ENCODE measurements at regions not wholly inside any gene's neighbourhood (a gene's known extent, or its start where the extent isn't known, plus 50 kb on each side); places are given as distances from the start of the nearest gene placed in this dataset.

DNA sequence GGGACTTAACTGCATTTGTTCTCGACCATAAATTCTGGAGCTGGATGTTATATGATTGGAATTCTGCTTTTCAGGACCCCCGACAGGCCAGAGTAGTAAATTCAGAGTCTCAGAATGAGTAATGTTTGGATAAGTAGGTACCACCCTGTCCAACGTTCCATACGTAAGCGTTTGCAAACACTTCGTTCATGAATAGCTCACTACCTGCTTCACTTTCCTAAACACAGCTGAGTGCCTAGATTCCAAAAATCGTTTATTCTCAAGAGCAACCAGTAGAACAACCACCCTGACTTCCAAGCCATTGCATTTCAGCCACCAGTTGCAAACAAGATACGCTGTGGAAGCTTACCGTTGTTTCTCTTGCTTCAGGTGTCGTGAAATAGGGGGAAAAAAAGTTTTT lies 101.3 kb upstream of the DMRT1 start:
- H3K9me3 Mint-ChIP-seq = no peaks in the 10 kb centered on the region
- TF ChIP-seq, protein P1, sequence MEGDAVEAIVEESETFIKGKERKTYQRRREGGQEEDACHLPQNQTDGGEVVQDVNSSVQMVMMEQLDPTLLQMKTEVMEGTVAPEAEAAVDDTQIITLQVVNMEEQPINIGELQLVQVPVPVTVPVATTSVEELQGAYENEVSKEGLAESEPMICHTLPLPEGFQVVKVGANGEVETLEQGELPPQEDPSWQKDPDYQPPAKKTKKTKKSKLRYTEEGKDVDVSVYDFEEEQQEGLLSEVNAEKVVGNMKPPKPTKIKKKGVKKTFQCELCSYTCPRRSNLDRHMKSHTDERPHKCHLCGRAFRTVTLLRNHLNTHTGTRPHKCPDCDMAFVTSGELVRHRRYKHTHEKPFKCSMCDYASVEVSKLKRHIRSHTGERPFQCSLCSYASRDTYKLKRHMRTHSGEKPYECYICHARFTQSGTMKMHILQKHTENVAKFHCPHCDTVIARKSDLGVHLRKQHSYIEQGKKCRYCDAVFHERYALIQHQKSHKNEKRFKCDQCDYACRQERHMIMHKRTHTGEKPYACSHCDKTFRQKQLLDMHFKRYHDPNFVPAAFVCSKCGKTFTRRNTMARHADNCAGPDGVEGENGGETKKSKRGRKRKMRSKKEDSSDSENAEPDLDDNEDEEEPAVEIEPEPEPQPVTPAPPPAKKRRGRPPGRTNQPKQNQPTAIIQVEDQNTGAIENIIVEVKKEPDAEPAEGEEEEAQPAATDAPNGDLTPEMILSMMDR (IDR thresholded peaks at IDR 0.05) = no peak
- no peak overlapping the region for H3K4me3 Mint-ChIP-seq
- H3K27ac Mint-ChIP-seq = no peak overlapping the region
- peaks cover 0 to 6% of the 10 kb centered on the region in 2 donors for H3K27me3 Mint-ChIP-seq (ENCODE audit: low read depth in 2 of 2)
- ATAC-seq (no peak), DNase-seq (no peak)
- H3K36me3 Mint-ChIP-seq = no peaks in the 10 kb centered on the region
- Histone ChIP-seq H3K4me1 (ENCODE audit: control insufficient read depth, insufficient read depth, low read length) (no peaks in the 10 kb centered on the region), H3K9me3 (ENCODE audit: control insufficient read depth, insufficient read depth, low read length) (no peaks in the 10 kb centered on the region), H3K4me3 (ENCODE audit: low read length) (no peak overlapping the region), H3K27ac (ENCODE audit: low read length) (no peak overlapping the region), H3K36me3 (ENCODE audit: control insufficient read depth, insufficient read depth, low read length) (no peaks in the 10 kb centered on the region), H3K27me3 (ENCODE audit: control insufficient read depth, insufficient read depth, low read length) (no peaks in the 10 kb centered on the region)
- 77% methylated on average over 7 of the region's 10 CpGs for WGBS (ENCODE audit: insufficient coverage)
- intact Hi-C loops (cut with micrococcal nuclease) = no loop called here
- no peaks in the 10 kb centered on the region for H3K4me1 Mint-ChIP-seq

DNA sequence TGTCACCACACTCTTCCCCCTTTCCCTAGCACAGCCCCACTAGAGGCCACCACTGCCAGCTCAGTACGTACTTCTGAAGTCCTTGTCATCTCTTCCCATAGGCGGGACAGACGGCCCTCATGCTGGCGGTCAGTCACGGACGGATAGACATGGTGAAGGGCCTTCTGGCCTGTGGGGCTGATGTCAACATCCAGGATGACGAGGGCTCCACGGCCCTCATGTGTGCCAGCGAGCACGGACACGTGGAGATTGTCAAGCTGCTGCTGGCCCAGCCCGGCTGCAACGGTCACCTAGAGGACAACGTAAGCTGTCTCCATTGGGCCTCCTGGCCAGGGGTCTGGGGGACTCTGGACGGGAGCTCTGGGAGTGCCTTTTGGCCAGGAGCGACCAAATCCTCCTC lies 99.4 kb upstream of the DMRT1 start:
- 94% methylated on average over 16 of the region's 16 CpGs for WGBS (ENCODE audit: insufficient coverage)
- Mint-ChIP-seq H3K36me3 (no peaks in the 10 kb centered on the region), H3K9me3 (no peaks in the 10 kb centered on the region)

DNA sequence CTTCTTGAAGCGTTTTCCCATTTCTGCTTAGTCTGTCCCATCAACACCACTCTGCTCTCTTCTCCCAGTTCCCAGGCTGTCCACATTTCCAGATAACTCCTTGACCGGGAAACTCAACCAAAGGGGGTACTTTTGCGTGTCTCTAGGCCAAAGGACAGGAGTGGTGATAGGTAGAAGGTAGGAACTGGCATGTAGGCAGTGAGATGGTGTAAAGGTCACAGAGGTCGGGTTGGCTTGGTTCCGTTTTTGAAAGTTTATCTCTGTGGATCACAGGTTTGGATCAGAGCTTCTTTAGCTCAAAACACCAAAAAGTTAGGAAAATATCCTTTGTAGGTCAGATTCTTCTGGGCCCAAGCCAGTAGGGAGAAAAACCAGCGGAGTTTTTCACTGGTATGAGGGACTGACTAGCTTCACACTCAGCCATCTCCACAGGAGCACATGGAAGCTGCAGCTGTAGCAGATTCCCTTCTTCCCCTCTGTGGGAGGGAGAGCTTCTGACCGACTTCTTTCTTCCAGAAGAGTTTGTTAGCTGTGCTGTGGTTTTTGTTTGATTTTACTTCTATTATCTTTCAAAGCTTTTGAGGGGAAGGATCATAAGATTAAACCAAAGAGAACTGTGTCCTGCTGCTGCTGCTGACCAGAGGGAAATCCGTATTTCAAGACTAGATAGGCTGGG lies 98.4 kb upstream of the DMRT1 start:
- WGBS (ENCODE audit: insufficient coverage) = 91% methylated on average over 7 of the region's 8 CpGs
- no peaks in the 10 kb centered on the region for H3K9me3 Mint-ChIP-seq
- no peak overlapping the region for H3K4me3 Mint-ChIP-seq
- ATAC-seq = no peak
- no peaks in the 10 kb centered on the region for H3K36me3 Mint-ChIP-seq
- no peak overlapping the region for H3K27ac Mint-ChIP-seq
- H3K27ac ChIP-seq (ENCODE audit: low read length) = no peak overlapping the region
- no peaks in the 10 kb centered on the region for H3K9me3 ChIP-seq (ENCODE audit: control insufficient read depth, insufficient read depth, low read length)
- H3K4me1 ChIP-seq (ENCODE audit: control insufficient read depth, insufficient read depth, low read length) = peaks cover under 1% of the 10 kb centered on the region
- no peaks in the 10 kb centered on the region for H3K36me3 ChIP-seq (ENCODE audit: control insufficient read depth, insufficient read depth, low read length)
- H3K4me3 ChIP-seq (ENCODE audit: low read length) = no peak overlapping the region
- no peaks in the 10 kb centered on the region for H3K27me3 ChIP-seq (ENCODE audit: control insufficient read depth, insufficient read depth, low read length)
- DNase-seq = no peak
- H3K27me3 Mint-ChIP-seq (ENCODE audit: low read depth in 2 of 2) = peaks cover 0 to 13% of the 10 kb centered on the region in 2 donors
- intact Hi-C loops (cut with micrococcal nuclease) = no loop called here
- TF ChIP-seq, protein P1 (IDR thresholded peaks at IDR 0.05) = no peak
- H3K4me1 Mint-ChIP-seq = peaks cover 1 to 11% of the 10 kb centered on the region in 2 donors

More for the DNA sequence above, 99.4 kb upstream of the DMRT1 start:
- peaks cover 0 to 3% of the 10 kb centered on the region in 2 donors for H3K4me1 Mint-ChIP-seq
- no peak for DNase-seq
- Histone ChIP-seq H3K27me3 (ENCODE audit: control insufficient read depth, insufficient read depth, low read length) (no peaks in the 10 kb centered on the region), H3K4me1 (ENCODE audit: control insufficient read depth, insufficient read depth, low read length) (no peaks in the 10 kb centered on the region), H3K27ac (ENCODE audit: low read length) (no peak overlapping the region), H3K9me3 (ENCODE audit: control insufficient read depth, insufficient read depth, low read length) (no peaks in the 10 kb centered on the region), H3K36me3 (ENCODE audit: control insufficient read depth, insufficient read depth, low read length) (no peaks in the 10 kb centered on the region), H3K4me3 (ENCODE audit: low read length) (no peak overlapping the region)
- ATAC-seq = no peak
- TF ChIP-seq, protein P1 (IDR thresholded peaks at IDR 0.05) = no peak
- H3K4me3 Mint-ChIP-seq = no peak overlapping the region
- peaks cover 0 to 11% of the 10 kb centered on the region in 2 donors for H3K27me3 Mint-ChIP-seq (ENCODE audit: low read depth in 2 of 2)
- intact Hi-C loops (cut with micrococcal nuclease) = no loop called here
- no peak overlapping the region for H3K27ac Mint-ChIP-seq
